HG02763 (cell line): ENCODE measurements at regions not wholly inside any gene's neighbourhood (a gene's known extent, or its start where the extent isn't known, plus 50 kb on each side); places are given as distances from the start of the nearest gene placed in this dataset.

Source experiments
- ATAC-seq: cut with Tn5 transposase; IDR thresholded peaks from one replicate; pipeline ENCODE4 v1.9.1; 2021; ENCODE audit warnings: mild to moderate bottlenecking, moderate library complexity; ENCODE audit not compliant: unreplicated experiment

- no peak for ATAC-seq
Measured at GRCh38 chr9:19732441-19732951, 56.3 kb downstream of the SLC24A2 start.

GRCh38 chr9:19728101-19728500 lies 60.7 kb downstream of the SLC24A2 start:
- no peak for ATAC-seq

GRCh38 chr9:19725970-19726369 lies 62.9 kb downstream of the SLC24A2 start:
- no peak for ATAC-seq

- ATAC-seq = no peak
Measured at GRCh38 chr9:19720377-19720776, 68.5 kb downstream of the SLC24A2 start.

- no peak for ATAC-seq
Measured at GRCh38 chr9:19703702-19704101, 85.1 kb downstream of the SLC24A2 start.

- ATAC-seq = no peak
Measured at GRCh38 chr9:19701991-19702390, 86.8 kb downstream of the SLC24A2 start.

GRCh38 chr9:19701274-19701673 lies 87.6 kb downstream of the SLC24A2 start:
- ATAC-seq = no peak

- no peak for ATAC-seq
Measured at GRCh38 chr9:19700699-19701098, 88.1 kb downstream of the SLC24A2 start.

- ATAC-seq = no peak
Measured at GRCh38 chr9:19699756-19700155, 89.1 kb downstream of the SLC24A2 start.

- no peak for ATAC-seq
Measured at GRCh38 chr9:19698960-19699359, 89.9 kb downstream of the SLC24A2 start.

- ATAC-seq = no peak
Measured at GRCh38 chr9:19694601-19695000, 94.2 kb downstream of the SLC24A2 start.

- ATAC-seq = no peak
Measured at GRCh38 chr9:19690128-19690527, 98.7 kb downstream of the SLC24A2 start.

GRCh38 chr9:19689328-19690101 lies 99.3 kb downstream of the SLC24A2 start:
- ATAC-seq = no peak

GRCh38 chr9:19683715-19684114 lies 105.1 kb downstream of the SLC24A2 start:
- ATAC-seq = no peak

GRCh38 chr9:19682397-19682796 lies 106.4 kb downstream of the SLC24A2 start:
- no peak for ATAC-seq

- ATAC-seq = no peak
Measured at GRCh38 chr9:19681846-19682245, 107.0 kb downstream of the SLC24A2 start.

GRCh38 chr9:19677924-19678323 lies 110.9 kb downstream of the SLC24A2 start:
- ATAC-seq = no peak

- ATAC-seq = no peak
Measured at GRCh38 chr9:19675492-19675891, 113.3 kb downstream of the SLC24A2 start.

GRCh38 chr9:19666575-19666974 lies 122.3 kb downstream of the SLC24A2 start:
- no peak for ATAC-seq

- ATAC-seq = peak; percentile 100
Measured at GRCh38 chr9:19665146-19665863, 123.5 kb downstream of the SLC24A2 start.

- no peak for ATAC-seq
Measured at GRCh38 chr9:19663570-19663969, 125.3 kb downstream of the SLC24A2 start.

GRCh38 chr9:19662213-19662612 lies 126.6 kb downstream of the SLC24A2 start:
- ATAC-seq = no peak
